ENCODE measurements at regions not wholly inside any gene's neighbourhood (a gene's known extent, or its start where the extent isn't known, plus 50 kb on each side); places are given as distances from the start of the nearest gene placed in this dataset.
A peak's percentile ranks its signal among the peaks of the same experiment; 100 is the strongest.

GRCh38 chr2:146944601-146945000 is 900.2 kb upstream of the ACVR2A start:
- Histone ChIP-seq H3K36me3 (ENCODE audit: low read depth) (no peaks in the 10 kb centered on the region), H3K4me1 (ENCODE audit: insufficient read depth, poor library complexity, severe bottlenecking) (peaks cover 4% of the 10 kb centered on the region), H3K4me3 (ENCODE audit: severe bottlenecking) (no peak overlapping the region), H3K27me3 (ENCODE audit: insufficient read depth, poor library complexity, severe bottlenecking) (no peaks in the 10 kb centered on the region), H3K27ac (ENCODE audit: poor library complexity, severe bottlenecking) (no peak overlapping the region), H3K9me3 (ENCODE audit: severe bottlenecking) (no peaks in the 10 kb centered on the region)
- no peak for TF ChIP-seq CTCF (IDR thresholded peaks at IDR 0.05; ENCODE audit: poor library complexity, severe bottlenecking)
- no peak for ATAC-seq (ENCODE audit: low read depth)
- no peak for DNase-seq (ENCODE audit: low spot score)

- Histone ChIP-seq H3K27me3 (ENCODE audit: insufficient read depth, poor library complexity, severe bottlenecking) (no peaks in the 10 kb centered on the region), H3K4me3 (ENCODE audit: severe bottlenecking) (no peak overlapping the region), H3K9me3 (ENCODE audit: severe bottlenecking) (no peaks in the 10 kb centered on the region), H3K36me3 (ENCODE audit: low read depth) (no peaks in the 10 kb centered on the region), H3K4me1 (ENCODE audit: insufficient read depth, poor library complexity, severe bottlenecking) (peaks cover 4% of the 10 kb centered on the region), H3K27ac (ENCODE audit: poor library complexity, severe bottlenecking) (no peak overlapping the region)
- no peak for TF ChIP-seq CTCF (IDR thresholded peaks at IDR 0.05; ENCODE audit: poor library complexity, severe bottlenecking)
- no peak for DNase-seq (ENCODE audit: low spot score)
- peak; percentile 40; the same call in 2 of the 3 replicates for ATAC-seq (ENCODE audit: low read depth)
Observed at GRCh38 chr2:146939991-146940685, 904.7 kb upstream of the ACVR2A start.

- ATAC-seq (ENCODE audit: low read depth) (no peak), DNase-seq (ENCODE audit: low spot score) (no peak)
- Histone ChIP-seq H3K4me1 (ENCODE audit: insufficient read depth, poor library complexity, severe bottlenecking) (peaks cover 2% of the 10 kb centered on the region), H3K36me3 (ENCODE audit: low read depth) (no peaks in the 10 kb centered on the region), H3K4me3 (ENCODE audit: severe bottlenecking) (no peak overlapping the region), H3K27me3 (ENCODE audit: insufficient read depth, poor library complexity, severe bottlenecking) (no peaks in the 10 kb centered on the region), H3K27ac (ENCODE audit: poor library complexity, severe bottlenecking) (no peak overlapping the region), H3K9me3 (ENCODE audit: severe bottlenecking) (no peaks in the 10 kb centered on the region)
- TF ChIP-seq CTCF (IDR thresholded peaks at IDR 0.05; ENCODE audit: poor library complexity, severe bottlenecking), result no peak
Observed at GRCh38 chr2:146934921-146935320, 909.9 kb upstream of the ACVR2A start.

GRCh38 chr2:146931109-146931508 is 913.7 kb upstream of the ACVR2A start:
- no peaks in the 10 kb centered on the region for H3K27me3 ChIP-seq (ENCODE audit: insufficient read depth, poor library complexity, severe bottlenecking)
- no peak overlapping the region for H3K4me3 ChIP-seq (ENCODE audit: severe bottlenecking)
- no peaks in the 10 kb centered on the region for H3K4me1 ChIP-seq (ENCODE audit: insufficient read depth, poor library complexity, severe bottlenecking)
- no peak for ATAC-seq (ENCODE audit: low read depth)
- DNase-seq (ENCODE audit: low spot score), result no peak
- H3K9me3 ChIP-seq (ENCODE audit: severe bottlenecking), result no peaks in the 10 kb centered on the region
- no peak for TF ChIP-seq CTCF (IDR thresholded peaks at IDR 0.05; ENCODE audit: poor library complexity, severe bottlenecking)
- no peak overlapping the region for H3K27ac ChIP-seq (ENCODE audit: poor library complexity, severe bottlenecking)
- H3K36me3 ChIP-seq (ENCODE audit: low read depth), result no peaks in the 10 kb centered on the region

- H3K36me3 ChIP-seq (ENCODE audit: low read depth), result no peaks in the 10 kb centered on the region
- H3K27me3 ChIP-seq (ENCODE audit: insufficient read depth, poor library complexity, severe bottlenecking), result no peaks in the 10 kb centered on the region
- H3K27ac ChIP-seq (ENCODE audit: poor library complexity, severe bottlenecking), result no peak overlapping the region
- ATAC-seq (ENCODE audit: low read depth), result peak; percentile 91
- H3K9me3 ChIP-seq (ENCODE audit: severe bottlenecking), result no peaks in the 10 kb centered on the region
- H3K4me3 ChIP-seq (ENCODE audit: severe bottlenecking), result no peak overlapping the region
- TF ChIP-seq CTCF (IDR thresholded peaks at IDR 0.05; ENCODE audit: poor library complexity, severe bottlenecking), result peak; percentile 86
- H3K4me1 ChIP-seq (ENCODE audit: insufficient read depth, poor library complexity, severe bottlenecking), result no peaks in the 10 kb centered on the region
- no peak for DNase-seq (ENCODE audit: low spot score)
Observed at GRCh38 chr2:146927080-146927711, 917.6 kb upstream of the ACVR2A start.

Measured in RWPE2 (cell line).